ENCODE measurements at regions not wholly inside any gene's neighbourhood (a gene's known extent, or its start where the extent isn't known, plus 50 kb on each side); places are given as distances from the start of the nearest gene placed in this dataset.

DNA sequence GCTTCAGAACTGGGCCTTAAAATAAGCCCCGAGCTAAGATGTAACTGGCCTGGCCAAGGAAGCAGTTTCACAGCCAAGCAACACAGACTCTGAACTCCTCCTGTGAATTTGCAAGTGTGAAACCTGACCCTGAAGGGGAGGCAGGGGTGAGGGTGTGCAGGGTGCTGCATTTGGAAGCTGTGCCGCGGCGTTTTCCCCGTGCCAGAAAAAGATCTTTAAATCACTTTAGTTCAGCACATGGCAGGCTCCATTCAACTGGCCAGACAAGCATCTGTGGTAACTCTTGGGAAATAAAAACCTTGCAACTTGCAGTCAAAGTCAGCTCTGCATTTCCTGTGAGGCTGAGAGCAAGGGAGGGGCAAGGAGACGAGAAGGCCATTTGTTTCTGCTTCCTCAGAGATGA lies 209.3 kb upstream of the SOX11 start:
- TF ChIP-seq, protein P1, sequence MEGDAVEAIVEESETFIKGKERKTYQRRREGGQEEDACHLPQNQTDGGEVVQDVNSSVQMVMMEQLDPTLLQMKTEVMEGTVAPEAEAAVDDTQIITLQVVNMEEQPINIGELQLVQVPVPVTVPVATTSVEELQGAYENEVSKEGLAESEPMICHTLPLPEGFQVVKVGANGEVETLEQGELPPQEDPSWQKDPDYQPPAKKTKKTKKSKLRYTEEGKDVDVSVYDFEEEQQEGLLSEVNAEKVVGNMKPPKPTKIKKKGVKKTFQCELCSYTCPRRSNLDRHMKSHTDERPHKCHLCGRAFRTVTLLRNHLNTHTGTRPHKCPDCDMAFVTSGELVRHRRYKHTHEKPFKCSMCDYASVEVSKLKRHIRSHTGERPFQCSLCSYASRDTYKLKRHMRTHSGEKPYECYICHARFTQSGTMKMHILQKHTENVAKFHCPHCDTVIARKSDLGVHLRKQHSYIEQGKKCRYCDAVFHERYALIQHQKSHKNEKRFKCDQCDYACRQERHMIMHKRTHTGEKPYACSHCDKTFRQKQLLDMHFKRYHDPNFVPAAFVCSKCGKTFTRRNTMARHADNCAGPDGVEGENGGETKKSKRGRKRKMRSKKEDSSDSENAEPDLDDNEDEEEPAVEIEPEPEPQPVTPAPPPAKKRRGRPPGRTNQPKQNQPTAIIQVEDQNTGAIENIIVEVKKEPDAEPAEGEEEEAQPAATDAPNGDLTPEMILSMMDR (IDR thresholded peaks at IDR 0.05), result no peak
- no peak for TF ChIP-seq POLR2A (IDR thresholded peaks at IDR 0.05)

Measured in lower leg skin (tissue), 3 donors.